OCI-LY7 (cell line): ENCODE measurements at regions not wholly inside any gene's neighbourhood (a gene's known extent, or its start where the extent isn't known, plus 50 kb on each side); places are given as distances from the start of the nearest gene placed in this dataset.

Source experiments
- CTCF ChIP-seq: fragments of 200-600 bp; sonication (generic); conservative IDR thresholded peaks from 2 replicates; pipeline ENCODE4 v1.5.1; 2014; ENCODE audit warnings: mild to moderate bottlenecking, antibody characterized with exemption, low read length, moderate library complexity, mixed read lengths
- EZH2phosphoT487 ChIP-seq: fragments of 200-600 bp; sonication (generic); IDR thresholded peaks from 2 replicates; pipeline ENCODE4 v1.6.1; 2018; ENCODE audit warnings: low read depth, borderline replicate concordance, mild to moderate bottlenecking, mixed run types, antibody characterized with exemption, low read length, moderate library complexity, mixed read lengths

- TF ChIP-seq CTCF (no peak), EZH2phosphoT487 (no peak)
Measured at GRCh38 chr13:88426661-88427060, 755.5 kb downstream of the SLITRK5 start.
